Skeletal muscle tissue (tissue), 3 donors: ENCODE measurements at regions not wholly inside any gene's neighbourhood (a gene's known extent, or its start where the extent isn't known, plus 50 kb on each side); places are given as distances from the start of the nearest gene placed in this dataset.

Experiments
- H3K27ac ChIP-seq: one replicate; pipeline ENCODE4 v1.7.0; 2013; ENCODE audit warnings: mild to moderate bottlenecking, low read depth, low read length, inconsistent platforms
- H3K27me3 ChIP-seq, 3 donors: one replicate each; pipeline ENCODE4 v1.7.0; 2013; ENCODE audit warnings: low read length in 3 of 3; ENCODE audit not compliant: control insufficient read depth in 3 of 3, insufficient read depth in 3 of 3
- H3K36me3 ChIP-seq, 3 donors: one replicate each; pipeline ENCODE4 v1.7.0; 2013; ENCODE audit warnings: low read length in 3 of 3; ENCODE audit not compliant: control insufficient read depth in 3 of 3, insufficient read depth in 3 of 3
- H3K4me1 ChIP-seq, 3 donors: one replicate each; pipeline ENCODE4 v1.7.0; 2013; ENCODE audit warnings: low read length in 3 of 3, mild to moderate bottlenecking in 3 of 3; ENCODE audit not compliant: control insufficient read depth in 3 of 3, insufficient read depth in 3 of 3
- H3K4me3 ChIP-seq, 3 donors: one replicate each; pipeline ENCODE4 v1.7.0; 2013; ENCODE audit warnings: low read length in 3 of 3
- H3K9ac ChIP-seq, 3 donors: one replicate each; pipeline ENCODE4 v1.7.0; 2013; ENCODE audit warnings: low read length in 3 of 3, mild to moderate bottlenecking in 3 of 3, moderate library complexity in 2 of 3, low read depth in 1 of 3
- H3K9me3 ChIP-seq, 3 donors: one replicate each; pipeline ENCODE4 v1.7.0; 2013; ENCODE audit warnings: low read length in 3 of 3; ENCODE audit not compliant: control insufficient read depth in 3 of 3
- donor health status: Osteomylitis.

- no peaks in the 10 kb centered on the region for H3K9me3 ChIP-seq
- no peaks in the 10 kb centered on the region for H3K4me1 ChIP-seq
- H3K4me3 ChIP-seq: no peak overlapping the region
- no peak overlapping the region for H3K9ac ChIP-seq
- H3K36me3 ChIP-seq: no peaks in the 10 kb centered on the region
- H3K27me3 ChIP-seq: no peaks in the 10 kb centered on the region
- no peak overlapping the region for H3K27ac ChIP-seq
Observed at GRCh38 chr14:87065366-87065765, 927.6 kb downstream of the GALC start.

- no peaks in the 10 kb centered on the region for H3K4me1 ChIP-seq
- no peak overlapping the region for H3K27ac ChIP-seq
- H3K36me3 ChIP-seq: no peaks in the 10 kb centered on the region
- no peak overlapping the region for H3K9ac ChIP-seq
- H3K9me3 ChIP-seq: no peaks in the 10 kb centered on the region
- no peak overlapping the region for H3K4me3 ChIP-seq
- no peaks in the 10 kb centered on the region for H3K27me3 ChIP-seq
Observed at GRCh38 chr14:87063181-87063580, 929.8 kb downstream of the GALC start.

GRCh38 chr14:87060405-87060804, 932.6 kb downstream of the GALC start:
- H3K9ac ChIP-seq: no peak overlapping the region
- H3K9me3 ChIP-seq: no peaks in the 10 kb centered on the region
- H3K4me3 ChIP-seq: no peak overlapping the region
- H3K36me3 ChIP-seq: no peaks in the 10 kb centered on the region
- no peak overlapping the region for H3K27ac ChIP-seq
- no peaks in the 10 kb centered on the region for H3K4me1 ChIP-seq
- H3K27me3 ChIP-seq: no peaks in the 10 kb centered on the region

- no peaks in the 10 kb centered on the region for H3K36me3 ChIP-seq
- no peak overlapping the region for H3K9ac ChIP-seq
- no peaks in the 10 kb centered on the region for H3K9me3 ChIP-seq
- no peaks in the 10 kb centered on the region for H3K4me1 ChIP-seq
- H3K4me3 ChIP-seq: no peak overlapping the region
- no peaks in the 10 kb centered on the region for H3K27me3 ChIP-seq
- no peak overlapping the region for H3K27ac ChIP-seq
Observed at GRCh38 chr14:87059060-87059839, 933.7 kb downstream of the GALC start.

GRCh38 chr14:87055007-87055406, 938.0 kb downstream of the GALC start:
- H3K4me3 ChIP-seq: no peak overlapping the region
- no peak overlapping the region for H3K27ac ChIP-seq
- H3K9me3 ChIP-seq: no peaks in the 10 kb centered on the region
- H3K4me1 ChIP-seq: no peaks in the 10 kb centered on the region
- no peaks in the 10 kb centered on the region for H3K27me3 ChIP-seq
- H3K36me3 ChIP-seq: no peaks in the 10 kb centered on the region
- no peak overlapping the region for H3K9ac ChIP-seq

GRCh38 chr14:87052646-87053225, 940.2 kb downstream of the GALC start:
- Histone ChIP-seq H3K4me3 (no peak overlapping the region), H3K27ac (no peak overlapping the region), H3K9ac (no peak overlapping the region), H3K36me3 (no peaks in the 10 kb centered on the region), H3K4me1 (no peaks in the 10 kb centered on the region), H3K27me3 (no peaks in the 10 kb centered on the region), H3K9me3 (no peaks in the 10 kb centered on the region)

- Histone ChIP-seq H3K4me1 (no peaks in the 10 kb centered on the region), H3K4me3 (no peak overlapping the region), H3K9ac (no peak overlapping the region), H3K36me3 (no peaks in the 10 kb centered on the region), H3K9me3 (no peaks in the 10 kb centered on the region), H3K27me3 (no peaks in the 10 kb centered on the region), H3K27ac (no peak overlapping the region)
Observed at GRCh38 chr14:87050421-87050820, 942.6 kb downstream of the GALC start.

GRCh38 chr14:87049950-87050349, 943.0 kb downstream of the GALC start:
- Histone ChIP-seq H3K9me3 (no peaks in the 10 kb centered on the region), H3K4me1 (no peaks in the 10 kb centered on the region), H3K27me3 (no peaks in the 10 kb centered on the region), H3K36me3 (no peaks in the 10 kb centered on the region), H3K4me3 (no peak overlapping the region), H3K9ac (no peak overlapping the region), H3K27ac (no peak overlapping the region)

GRCh38 chr14:87046960-87047359, 946.0 kb downstream of the GALC start:
- H3K4me1 ChIP-seq: no peaks in the 10 kb centered on the region
- no peak overlapping the region for H3K27ac ChIP-seq
- no peak overlapping the region for H3K4me3 ChIP-seq
- no peaks in the 10 kb centered on the region for H3K36me3 ChIP-seq
- H3K27me3 ChIP-seq: no peaks in the 10 kb centered on the region
- no peaks in the 10 kb centered on the region for H3K9me3 ChIP-seq
- no peak overlapping the region for H3K9ac ChIP-seq

- H3K9me3 ChIP-seq: no peaks in the 10 kb centered on the region
- H3K36me3 ChIP-seq: no peaks in the 10 kb centered on the region
- no peak overlapping the region for H3K4me3 ChIP-seq
- no peak overlapping the region for H3K9ac ChIP-seq
- no peaks in the 10 kb centered on the region for H3K27me3 ChIP-seq
- H3K4me1 ChIP-seq: no peaks in the 10 kb centered on the region
- no peak overlapping the region for H3K27ac ChIP-seq
Observed at GRCh38 chr14:87045956-87046355, 947.0 kb downstream of the GALC start.
